GM13976 (cell line): ENCODE measurements at regions not wholly inside any gene's neighbourhood (a gene's known extent, or its start where the extent isn't known, plus 50 kb on each side); places are given as distances from the start of the nearest gene placed in this dataset.

ENCODE experiments used
- DNase-seq: peaks from one replicate; pipeline ENCODE4 v3.0.0; 2012; ENCODE audit warnings: low spot score
- CTCF ChIP-seq: IDR thresholded peaks from 2 replicates; pipeline ENCODE4 v1.5.1; 2012; ENCODE audit warnings: borderline replicate concordance, mild to moderate bottlenecking; ENCODE audit not compliant: insufficient read depth; ENCODE audit errors: extremely low read depth, missing control alignments, control extremely low read depth
- in situ Hi-C: fragments of 300-500 bp; cut with MboI; formaldehyde crosslinking; loops from one replicate; pipeline ENCODE4 v1.12.0; 2022; ENCODE audit warnings: low sequenced_read_pairs, mixed read lengths, inconsistent platforms; ENCODE audit not compliant: unreplicated experiment

- in situ Hi-C loops: no loop called here
- TF ChIP-seq CTCF: no peak
- no peak for DNase-seq
These were observed 772.0 kb upstream of the ACO1 start for GRCh38 chr9:31612336-31613030.

GRCh38 chr9:31615966-31616365, 768.5 kb upstream of the ACO1 start:
- TF ChIP-seq CTCF: no peak
- in situ Hi-C loops: no loop called here
- DNase-seq: no peak

GRCh38 chr9:31623511-31623910, 760.9 kb upstream of the ACO1 start:
- in situ Hi-C loops: no loop called here
- no peak for DNase-seq
- no peak for TF ChIP-seq CTCF

- in situ Hi-C loops: no loop called here
- TF ChIP-seq CTCF: no peak
- no peak for DNase-seq
These were observed 755.2 kb upstream of the ACO1 start for GRCh38 chr9:31629292-31629691.

- DNase-seq: no peak
- in situ Hi-C loops: no loop called here
- TF ChIP-seq CTCF: no peak
These were observed 747.2 kb upstream of the ACO1 start for GRCh38 chr9:31637265-31637664.

- no peak for TF ChIP-seq CTCF
- no peak for DNase-seq
- in situ Hi-C loops: no loop called here
These were observed 746.6 kb upstream of the ACO1 start for GRCh38 chr9:31637861-31638260.
